Osteoblast (primary cell): ENCODE measurements at regions not wholly inside any gene's neighbourhood (a gene's known extent, or its start where the extent isn't known, plus 50 kb on each side); places are given as distances from the start of the nearest gene placed in this dataset.

Experiments used
- DNase-seq: peaks from one replicate; pipeline ENCODE4 v3.0.0; 2011; ENCODE audit warnings: low spot score, mixed read lengths; ENCODE audit not compliant: insufficient read length; ENCODE audit errors: missing footprints
- H2AFZ ChIP-seq: 2 replicates; pipeline ENCODE4 v1.6.0; 2011; ENCODE audit warnings: mild to moderate bottlenecking, low read length
- H3K27ac ChIP-seq: 2 replicates; pipeline ENCODE4 v1.5.1; 2011; ENCODE audit warnings: mild to moderate bottlenecking, low read depth, low read length, moderate library complexity
- H3K27me3 ChIP-seq: 2 replicates; pipeline ENCODE4 v1.6.0; 2012; ENCODE audit warnings: mild to moderate bottlenecking, control low read depth, inconsistent platforms, low read length, moderate library complexity; ENCODE audit not compliant: insufficient read depth
- H3K36me3 ChIP-seq: 2 replicates; pipeline ENCODE4 v1.5.1; 2011; ENCODE audit warnings: mild to moderate bottlenecking, low read length, control low read depth, moderate library complexity; ENCODE audit not compliant: insufficient read depth
- H3K4me1 ChIP-seq: 2 replicates; pipeline ENCODE4 v1.5.1; 2011; ENCODE audit warnings: mild to moderate bottlenecking, low read length, control low read depth, moderate library complexity; ENCODE audit not compliant: insufficient read depth
- H3K4me2 ChIP-seq: 2 replicates; pipeline ENCODE4 v1.6.0; 2011; ENCODE audit warnings: mild to moderate bottlenecking, low read length; ENCODE audit not compliant: insufficient read depth
- H3K4me3 ChIP-seq: fragments of 200-600 bp; sonication (generic); 3 replicates; pipeline ENCODE4 v1.5.1; 2012; ENCODE audit warnings: mild to moderate bottlenecking, low read length, inconsistent platforms; ENCODE audit not compliant: insufficient read depth
- H3K79me2 ChIP-seq: 2 replicates; pipeline ENCODE4 v1.6.0; 2012; ENCODE audit warnings: mild to moderate bottlenecking, low read length, control low read depth, inconsistent platforms; ENCODE audit not compliant: insufficient read depth
- H3K9me3 ChIP-seq: 2 replicates; pipeline ENCODE4 v1.5.1; 2011; ENCODE audit warnings: low read depth, low read length, control low read depth
- H4K20me1 ChIP-seq: 2 replicates; pipeline ENCODE4 v1.6.0; 2012; ENCODE audit warnings: mild to moderate bottlenecking, low read length, control low read depth; ENCODE audit not compliant: insufficient read depth
- TF ChIP-seq, protein P1 (sequence below): IDR thresholded peaks from 2 replicates; pipeline ENCODE4 v1.5.1; 2011; ENCODE audit warnings: mild to moderate bottlenecking, low read depth, low read length, moderate library complexity; ENCODE audit errors: extremely low read depth

DNA sequence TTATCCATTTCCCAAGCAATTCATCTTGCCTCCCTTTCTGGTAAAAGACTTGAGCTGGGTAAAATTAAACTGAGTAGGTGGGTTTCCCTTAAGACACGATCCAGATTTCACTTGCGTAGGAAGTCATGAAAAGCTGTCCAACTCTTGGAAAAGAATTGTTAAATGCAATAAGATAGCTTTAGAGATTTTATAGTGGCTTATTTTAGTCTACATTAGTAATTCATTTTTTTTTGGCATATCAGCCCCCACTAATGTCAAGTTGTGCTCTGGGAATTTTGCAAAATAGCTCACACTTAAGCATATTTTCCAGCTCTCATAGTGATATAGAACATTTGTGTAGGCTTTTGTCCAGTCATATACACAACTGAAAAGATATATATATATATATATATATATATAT lies 344.7 kb upstream of the FIGN start:
- DNase-seq, result no peak
- no peaks in the 10 kb centered on the region for H3K9me3 ChIP-seq
- H4K20me1 ChIP-seq, result no peaks in the 10 kb centered on the region
- TF ChIP-seq, protein P1, sequence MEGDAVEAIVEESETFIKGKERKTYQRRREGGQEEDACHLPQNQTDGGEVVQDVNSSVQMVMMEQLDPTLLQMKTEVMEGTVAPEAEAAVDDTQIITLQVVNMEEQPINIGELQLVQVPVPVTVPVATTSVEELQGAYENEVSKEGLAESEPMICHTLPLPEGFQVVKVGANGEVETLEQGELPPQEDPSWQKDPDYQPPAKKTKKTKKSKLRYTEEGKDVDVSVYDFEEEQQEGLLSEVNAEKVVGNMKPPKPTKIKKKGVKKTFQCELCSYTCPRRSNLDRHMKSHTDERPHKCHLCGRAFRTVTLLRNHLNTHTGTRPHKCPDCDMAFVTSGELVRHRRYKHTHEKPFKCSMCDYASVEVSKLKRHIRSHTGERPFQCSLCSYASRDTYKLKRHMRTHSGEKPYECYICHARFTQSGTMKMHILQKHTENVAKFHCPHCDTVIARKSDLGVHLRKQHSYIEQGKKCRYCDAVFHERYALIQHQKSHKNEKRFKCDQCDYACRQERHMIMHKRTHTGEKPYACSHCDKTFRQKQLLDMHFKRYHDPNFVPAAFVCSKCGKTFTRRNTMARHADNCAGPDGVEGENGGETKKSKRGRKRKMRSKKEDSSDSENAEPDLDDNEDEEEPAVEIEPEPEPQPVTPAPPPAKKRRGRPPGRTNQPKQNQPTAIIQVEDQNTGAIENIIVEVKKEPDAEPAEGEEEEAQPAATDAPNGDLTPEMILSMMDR, result no peak
- H3K4me3 ChIP-seq, result no peak overlapping the region
- no peaks in the 10 kb centered on the region for H3K79me2 ChIP-seq
- no peaks in the 10 kb centered on the region for H3K4me1 ChIP-seq
- H3K27me3 ChIP-seq, result no peaks in the 10 kb centered on the region
- H3K4me2 ChIP-seq, result no peak overlapping the region
- no peak overlapping the region for H3K27ac ChIP-seq
- no peak overlapping the region for H2AFZ ChIP-seq
- no peaks in the 10 kb centered on the region for H3K36me3 ChIP-seq

DNA sequence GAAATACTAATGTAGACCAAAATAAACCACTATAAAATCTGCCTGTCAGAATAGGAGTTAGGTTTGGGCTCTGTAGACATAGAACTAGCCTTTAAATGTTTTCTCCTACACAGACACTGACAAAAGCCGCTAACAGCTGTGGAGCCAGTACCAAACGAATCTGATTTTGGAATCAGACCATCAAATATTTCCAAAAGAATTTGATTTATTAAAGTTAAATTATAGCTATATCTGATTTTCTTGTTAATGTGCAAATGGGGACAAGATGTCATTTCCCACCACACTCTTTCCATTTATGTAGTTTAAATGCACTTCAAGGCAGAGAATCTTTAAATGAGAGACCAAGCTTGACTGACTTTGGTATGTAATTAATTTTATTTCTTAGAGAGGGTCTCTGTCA lies 343.4 kb upstream of the FIGN start:
- H3K4me2 ChIP-seq, result no peak overlapping the region
- no peaks in the 10 kb centered on the region for H3K9me3 ChIP-seq
- no peaks in the 10 kb centered on the region for H3K36me3 ChIP-seq
- TF ChIP-seq, protein P1, result no peak
- no peaks in the 10 kb centered on the region for H4K20me1 ChIP-seq
- H2AFZ ChIP-seq, result no peak overlapping the region
- H3K79me2 ChIP-seq, result no peaks in the 10 kb centered on the region
- H3K27me3 ChIP-seq, result no peaks in the 10 kb centered on the region
- no peak overlapping the region for H3K27ac ChIP-seq
- no peak overlapping the region for H3K4me3 ChIP-seq
- DNase-seq, result no peak
- H3K4me1 ChIP-seq, result no peaks in the 10 kb centered on the region

DNA sequence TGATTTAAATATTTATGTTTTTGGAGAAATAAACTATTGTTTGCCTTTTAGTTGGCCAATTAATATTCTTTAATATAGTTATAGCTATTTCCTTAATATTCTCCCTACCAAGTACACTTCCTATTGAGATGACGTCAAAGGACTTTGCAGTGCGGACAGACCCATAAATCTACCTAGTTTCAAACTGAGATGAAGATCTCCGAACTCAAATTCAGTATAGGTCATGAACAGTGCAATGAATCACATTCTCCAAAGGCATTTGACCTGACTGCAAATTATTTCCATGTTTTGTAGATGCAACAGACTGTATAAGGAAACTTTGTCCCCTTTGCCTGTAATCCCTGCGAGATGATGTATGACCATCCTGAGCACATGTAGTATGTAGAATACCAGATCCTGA lies 342.6 kb upstream of the FIGN start:
- H2AFZ ChIP-seq, result no peak overlapping the region
- no peaks in the 10 kb centered on the region for H3K79me2 ChIP-seq
- no peak for DNase-seq
- H3K9me3 ChIP-seq, result no peaks in the 10 kb centered on the region
- H4K20me1 ChIP-seq, result no peaks in the 10 kb centered on the region
- H3K4me1 ChIP-seq, result no peaks in the 10 kb centered on the region
- H3K4me3 ChIP-seq, result no peak overlapping the region
- no peak overlapping the region for H3K4me2 ChIP-seq
- H3K27ac ChIP-seq, result no peak overlapping the region
- H3K27me3 ChIP-seq, result no peaks in the 10 kb centered on the region
- TF ChIP-seq, protein P1, result no peak
- H3K36me3 ChIP-seq, result no peaks in the 10 kb centered on the region

DNA sequence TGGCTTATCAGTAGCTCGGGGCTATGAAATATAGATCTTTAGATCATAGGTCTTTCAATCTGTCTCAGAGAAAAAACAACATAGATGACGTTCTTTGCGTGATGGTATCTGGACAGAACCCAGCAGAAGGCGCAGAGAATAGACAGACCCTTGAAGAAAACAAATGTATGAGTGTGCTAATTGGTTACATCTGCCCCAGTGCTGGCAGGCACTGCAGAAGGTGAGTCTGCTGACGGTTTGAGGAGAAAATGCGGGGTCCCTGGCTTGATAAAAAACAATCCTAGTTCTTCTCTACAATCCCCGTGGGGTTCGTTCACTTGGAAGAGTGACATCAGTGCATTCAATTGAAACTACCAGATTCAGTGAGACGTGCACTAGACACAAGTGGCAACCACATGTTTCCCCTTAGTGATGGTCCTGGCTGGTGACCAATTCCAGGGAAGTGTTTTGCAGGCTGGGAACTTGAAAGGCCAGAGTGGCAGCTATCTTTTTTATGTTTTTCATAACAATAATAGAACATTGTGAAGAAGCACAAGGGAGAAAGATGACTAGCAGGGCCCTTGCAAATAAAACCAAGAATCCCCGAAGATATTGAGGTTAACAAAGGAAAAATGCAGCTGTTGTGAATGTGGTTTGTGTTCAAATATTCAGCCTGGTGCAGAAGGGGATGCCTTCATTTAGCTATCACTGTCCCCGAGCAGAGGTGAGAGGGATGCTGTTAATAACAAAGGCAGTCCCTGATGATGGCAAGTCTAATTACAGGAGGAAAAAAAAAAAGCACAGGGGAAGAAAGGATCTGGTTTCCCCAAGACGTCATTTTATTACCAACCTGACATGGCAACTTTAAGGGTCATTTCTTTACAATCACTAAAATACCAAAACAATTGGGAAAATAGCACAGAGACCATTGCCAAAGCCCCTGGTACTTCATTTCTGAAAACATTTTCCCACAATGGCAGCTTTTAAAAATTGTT lies 337.6 kb upstream of the FIGN start:
- H3K4me1 ChIP-seq, result no peaks in the 10 kb centered on the region
- H3K4me3 ChIP-seq, result no peak overlapping the region
- H3K79me2 ChIP-seq, result no peaks in the 10 kb centered on the region
- no peaks in the 10 kb centered on the region for H3K36me3 ChIP-seq
- DNase-seq, result no peak
- H3K27ac ChIP-seq, result no peak overlapping the region
- TF ChIP-seq, protein P1, result no peak
- H4K20me1 ChIP-seq, result no peaks in the 10 kb centered on the region
- H2AFZ ChIP-seq, result no peak overlapping the region
- no peak overlapping the region for H3K4me2 ChIP-seq
- H3K9me3 ChIP-seq, result no peaks in the 10 kb centered on the region
- no peaks in the 10 kb centered on the region for H3K27me3 ChIP-seq
